CD4-positive, alpha-beta T cell treated with Interleukin-15 for 1 hour (primary cell): ENCODE measurements at regions not wholly inside any gene's neighbourhood (a gene's known extent, or its start where the extent isn't known, plus 50 kb on each side); places are given as distances from the start of the nearest gene placed in this dataset.
"Not testable (repeated sequence)": the region's sequence is repeated elsewhere in the genome, so short reads cannot be mapped to it uniquely, and the experiment has no call there.

Experiments
- DNase-seq: peaks from one replicate; pipeline ENCODE4 v3.0.0-alpha.2; 2020

DNA sequence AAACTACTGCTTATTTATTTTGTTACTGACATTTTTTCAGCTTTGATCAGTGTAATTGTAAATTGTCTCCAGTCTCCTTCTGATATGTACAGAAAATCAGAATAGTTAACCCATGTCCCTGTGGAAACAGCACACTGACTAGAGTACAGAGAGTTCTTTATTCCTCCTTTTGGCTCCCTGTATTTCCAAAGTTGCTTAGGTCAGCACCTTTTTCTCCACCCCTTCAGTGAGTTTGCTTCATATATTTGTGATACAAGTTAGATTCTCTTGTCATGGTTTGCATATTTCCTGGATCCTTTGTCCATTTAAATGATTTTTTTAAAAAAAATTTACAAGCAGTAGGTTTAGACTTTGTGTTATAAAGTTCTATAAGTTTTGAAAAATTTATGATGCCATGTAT lies 2051.1 kb upstream of the LRRTM1 start:
- no peak for DNase-seq

DNA sequence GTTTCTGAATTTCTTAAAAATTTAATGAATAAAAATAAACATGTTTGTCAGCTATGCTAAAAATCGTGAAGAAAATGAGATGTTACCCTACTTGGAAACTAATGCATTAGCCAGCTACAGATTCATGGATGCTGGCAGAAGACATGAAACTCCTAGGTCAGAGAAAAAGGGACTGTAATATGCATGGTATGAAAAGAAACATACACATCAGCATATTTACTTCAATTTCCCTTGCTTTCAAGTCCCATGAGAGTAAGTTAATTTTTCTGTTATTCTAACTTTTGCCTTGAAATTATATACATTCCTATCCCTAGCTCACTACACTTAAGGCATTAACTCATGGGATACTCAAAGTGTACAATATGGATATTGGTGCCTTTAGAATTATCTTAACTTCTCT lies 2041.4 kb upstream of the LRRTM1 start:
- no peak for DNase-seq

DNA sequence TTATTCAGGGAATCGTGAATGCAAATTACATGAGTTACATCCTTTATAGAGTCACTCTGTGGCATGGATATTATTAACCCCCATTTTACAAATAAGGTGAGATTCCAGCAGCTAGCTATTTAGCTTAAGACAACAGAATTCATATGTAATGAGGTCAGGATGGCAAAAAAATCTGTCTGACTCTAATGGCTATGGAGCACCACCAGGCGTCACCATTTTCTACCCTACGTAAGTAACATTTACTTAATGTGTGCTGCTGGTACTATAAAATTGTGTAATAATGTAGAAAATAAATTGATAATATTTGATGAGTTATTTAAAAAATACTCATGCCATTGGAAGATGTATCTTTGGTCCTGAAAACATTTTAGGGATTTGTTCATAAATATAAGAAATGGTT lies 2040.1 kb upstream of the LRRTM1 start:
- DNase-seq = no peak

DNA sequence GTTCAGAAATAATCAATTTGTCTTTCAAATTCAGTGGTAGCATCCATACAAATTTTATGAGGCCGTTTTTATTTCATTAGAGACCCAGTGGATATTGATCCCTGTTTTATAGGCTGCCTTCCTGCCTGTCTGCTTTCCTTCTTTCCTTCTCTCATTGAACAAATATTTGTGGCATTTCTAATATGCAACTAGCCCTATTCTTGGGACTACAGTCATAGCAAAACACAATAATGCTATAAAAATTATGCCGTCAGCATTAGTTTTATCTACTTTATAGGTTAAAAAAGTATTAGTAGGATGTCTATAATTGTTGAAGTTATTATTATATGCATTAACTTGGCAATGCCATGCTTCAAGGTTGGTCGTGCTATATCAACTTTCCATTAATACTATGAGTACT lies 2037.8 kb upstream of the LRRTM1 start:
- DNase-seq = no peak

DNA sequence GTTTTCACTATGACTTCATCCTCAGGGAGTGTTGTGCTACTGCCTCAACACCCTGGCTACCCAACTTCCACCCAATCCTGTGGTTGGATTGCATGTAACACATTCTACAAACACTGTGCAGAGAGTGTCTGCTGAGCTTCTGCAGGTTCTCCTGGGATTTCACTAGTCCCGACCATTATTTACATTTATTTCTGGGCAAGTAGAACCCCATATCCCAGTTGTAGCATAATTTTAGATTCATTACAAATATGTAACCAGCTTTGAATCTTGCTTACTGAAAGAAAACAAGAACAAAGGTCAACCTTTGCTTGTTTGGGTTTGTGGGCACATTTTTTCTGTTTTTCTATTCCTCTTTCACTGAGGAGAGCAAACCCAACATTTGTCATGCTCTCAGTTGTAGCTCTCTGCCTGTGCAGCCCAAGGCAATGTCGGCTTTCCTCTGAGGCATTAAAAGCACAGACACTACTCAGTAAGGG lies 2036.1 kb upstream of the LRRTM1 start:
- DNase-seq = no peak

DNA sequence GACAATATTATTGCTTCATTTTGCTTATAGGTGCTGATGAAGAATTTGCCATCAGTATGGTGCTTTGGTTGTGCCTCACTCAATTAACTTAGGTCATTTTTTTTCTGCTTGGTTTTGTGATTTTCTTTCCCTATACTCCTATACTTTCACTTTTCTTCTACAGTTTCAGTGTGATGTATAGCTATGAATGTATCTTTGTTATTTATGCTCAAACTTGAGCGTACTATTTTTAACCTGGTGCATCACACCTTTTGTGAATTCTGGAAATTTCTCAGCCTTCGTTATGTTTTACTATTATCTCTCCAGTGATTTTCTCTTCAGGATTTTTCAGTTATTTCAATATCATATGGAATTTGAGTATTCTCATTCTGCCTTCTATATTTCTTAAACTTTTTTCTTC lies 2035.3 kb upstream of the LRRTM1 start:
- DNase-seq = no peak

DNA sequence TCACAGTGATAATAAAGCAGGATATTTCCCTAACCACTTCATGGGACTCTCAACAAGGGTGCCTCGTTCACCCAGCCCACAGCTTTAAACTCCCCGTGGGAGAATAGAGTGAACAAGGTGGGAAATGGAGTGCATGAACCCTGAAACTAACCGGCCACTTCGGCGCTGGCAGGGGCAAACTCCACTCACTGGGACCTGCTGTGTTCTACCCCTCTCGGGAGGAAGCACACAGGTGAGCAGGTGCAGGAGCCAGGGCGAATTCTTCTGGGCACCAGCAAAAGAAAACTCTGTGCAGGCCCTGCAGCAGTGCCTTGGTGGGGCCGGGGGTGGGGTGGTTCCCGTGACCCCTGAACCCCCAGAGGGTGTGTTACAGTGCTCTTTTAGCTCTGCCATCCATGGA lies 2029.1 kb upstream of the LRRTM1 start:
- no peak for DNase-seq

DNA sequence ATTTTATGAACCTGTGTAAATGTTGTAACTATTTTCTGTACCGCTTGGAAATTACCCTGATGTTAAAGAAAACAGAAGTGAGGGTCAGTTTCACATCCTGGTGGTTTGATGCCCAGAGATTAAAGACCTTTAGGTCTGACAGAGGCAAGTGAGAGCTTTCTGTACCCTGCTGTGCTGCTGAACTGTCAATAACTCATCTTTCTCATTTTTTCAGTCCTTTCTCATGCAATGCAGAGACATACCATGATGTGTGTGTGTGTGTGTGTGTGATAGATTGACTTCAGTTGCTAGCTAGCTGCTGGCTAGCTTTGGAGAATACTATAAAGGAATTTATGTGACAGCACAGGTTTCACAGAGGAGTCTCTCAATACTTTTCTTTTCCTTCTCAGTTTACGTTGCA lies 2025.6 kb upstream of the LRRTM1 start:
- DNase-seq = no peak

DNA sequence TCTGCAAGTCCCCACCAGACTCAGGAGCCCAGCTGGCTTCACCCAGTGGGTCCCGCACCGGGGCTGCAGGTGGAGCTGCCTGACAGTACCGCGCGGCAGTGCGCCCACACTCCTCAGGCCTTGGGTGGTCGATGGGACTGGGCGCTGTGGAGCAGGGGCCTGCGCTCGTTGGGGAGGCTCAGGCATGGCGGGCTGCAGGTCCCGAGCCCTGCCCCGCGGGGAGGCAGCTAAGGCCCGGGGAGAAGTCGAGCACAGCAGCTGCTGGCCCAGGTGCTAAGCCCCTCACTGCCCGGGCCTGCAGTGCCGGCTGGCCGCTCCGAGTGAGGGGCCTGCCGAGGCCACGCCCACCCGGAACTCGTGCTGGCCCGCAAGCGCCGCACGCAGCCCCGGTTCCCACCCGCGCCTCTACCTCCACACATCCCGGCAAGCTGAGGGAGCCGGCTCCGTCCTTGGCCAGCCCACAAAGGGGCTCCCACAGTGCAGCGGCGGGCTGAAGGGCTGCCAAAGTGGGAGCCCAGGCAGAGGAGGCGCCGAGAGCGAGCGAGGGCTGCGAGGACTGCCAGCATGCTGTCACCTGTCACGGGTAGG lies 2021.7 kb upstream of the LRRTM1 start:
- DNase-seq = not testable (repeated sequence)

DNA sequence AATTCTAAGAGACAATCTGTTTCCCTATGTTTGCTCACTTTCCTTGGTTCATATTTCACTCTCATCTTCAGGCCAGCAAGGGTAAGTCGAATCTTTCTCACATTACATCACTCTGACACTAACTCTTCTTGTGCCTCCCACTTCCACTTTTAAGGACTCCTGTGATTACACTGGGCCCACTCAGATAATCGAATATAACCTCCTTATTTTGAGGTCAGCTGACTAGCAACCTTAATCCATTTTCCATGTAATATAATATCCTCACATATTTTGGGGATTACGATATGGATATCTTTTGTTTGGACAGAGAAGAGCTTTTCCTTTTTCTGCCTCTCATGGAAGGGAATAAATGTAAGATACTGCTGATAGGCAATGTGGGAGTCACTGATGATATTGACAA lies 2015.7 kb upstream of the LRRTM1 start:
- no peak for DNase-seq

DNA sequence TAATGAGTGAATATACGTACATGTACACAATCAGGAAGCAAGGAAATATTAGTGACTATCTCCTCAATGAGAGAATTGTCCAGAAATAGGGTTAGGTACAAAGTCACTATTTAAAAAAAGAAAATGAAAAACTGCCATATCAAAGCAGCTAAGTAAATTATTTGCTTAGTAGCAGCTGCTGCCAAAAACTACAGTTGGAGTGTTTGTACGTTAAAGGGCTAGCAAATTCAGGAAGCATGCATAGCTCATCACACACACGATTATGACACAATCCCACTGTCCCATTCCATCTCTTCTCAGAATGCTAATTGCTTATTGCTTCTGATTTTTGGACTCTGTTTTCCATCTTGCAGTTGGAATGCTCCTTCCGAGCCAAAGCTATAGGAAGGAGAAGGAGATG lies 2012.5 kb upstream of the LRRTM1 start:
- DNase-seq = no peak

DNA sequence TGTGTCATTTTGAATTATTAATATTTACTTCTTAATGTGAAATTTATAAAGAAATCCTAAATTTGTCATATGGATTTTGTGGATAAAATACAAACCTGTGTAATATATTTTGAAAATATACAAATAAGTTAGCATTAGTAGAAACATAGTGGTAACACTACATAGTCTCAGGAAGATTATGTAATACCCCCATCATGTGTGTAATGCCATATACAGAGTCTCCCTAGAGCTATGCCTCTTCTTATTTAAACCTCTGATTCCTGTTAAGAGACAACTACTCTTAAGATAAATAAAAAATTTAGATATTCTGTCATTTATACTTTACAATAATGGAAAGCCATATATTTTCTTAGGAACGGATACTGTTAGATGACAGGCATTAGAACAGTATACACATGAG lies 2012.0 kb upstream of the LRRTM1 start:
- DNase-seq = no peak

DNA sequence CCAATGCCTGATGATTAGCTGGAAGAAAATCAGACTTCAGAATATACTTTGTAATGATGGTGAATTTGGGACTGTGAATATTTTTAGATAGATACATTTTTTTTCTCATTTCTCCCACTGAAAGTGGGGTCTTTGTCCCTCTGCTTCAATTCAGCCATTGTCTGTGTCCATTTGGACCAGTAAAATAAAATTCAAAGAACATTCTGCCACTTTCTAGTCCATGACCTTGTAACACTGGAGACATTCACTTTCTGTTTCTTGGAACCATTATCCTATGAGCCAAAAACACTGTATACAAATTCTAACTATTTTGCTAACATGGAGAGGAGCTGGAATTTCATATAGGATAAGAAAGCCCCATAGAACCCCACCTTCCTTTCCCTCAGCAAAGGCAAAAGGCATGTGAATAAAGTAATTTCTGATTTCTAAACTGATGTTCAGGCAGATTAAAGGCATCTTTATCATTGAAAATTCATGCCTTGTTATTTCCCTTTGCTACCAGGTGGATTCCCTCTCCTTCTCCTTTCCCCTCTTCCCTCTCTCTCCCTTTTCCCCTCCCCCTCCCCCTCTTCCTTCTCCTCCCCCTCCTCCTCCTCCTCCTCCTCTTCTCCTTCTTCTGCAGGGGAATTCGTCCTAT lies 2010.4 kb upstream of the LRRTM1 start:
- DNase-seq = no peak

DNA sequence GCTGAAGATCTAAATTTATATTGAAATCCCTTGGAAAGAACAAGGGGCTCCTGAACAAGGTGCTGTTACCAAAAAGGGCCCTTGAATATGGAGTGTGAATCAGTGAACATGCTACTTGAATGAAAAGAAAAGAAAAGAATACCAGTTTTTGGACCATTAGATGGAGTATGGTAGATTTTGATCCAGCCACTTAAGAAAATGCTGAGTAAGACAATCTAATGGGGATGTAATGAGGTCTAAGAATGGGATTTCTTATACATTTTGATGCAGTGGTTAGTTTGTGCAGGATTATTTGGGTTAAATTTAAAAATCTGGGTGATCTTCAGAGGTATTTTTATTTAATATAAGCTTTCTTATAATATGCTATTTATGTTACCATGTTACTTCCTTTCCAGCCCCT lies 2003.0 kb upstream of the LRRTM1 start:
- DNase-seq = no peak

DNA sequence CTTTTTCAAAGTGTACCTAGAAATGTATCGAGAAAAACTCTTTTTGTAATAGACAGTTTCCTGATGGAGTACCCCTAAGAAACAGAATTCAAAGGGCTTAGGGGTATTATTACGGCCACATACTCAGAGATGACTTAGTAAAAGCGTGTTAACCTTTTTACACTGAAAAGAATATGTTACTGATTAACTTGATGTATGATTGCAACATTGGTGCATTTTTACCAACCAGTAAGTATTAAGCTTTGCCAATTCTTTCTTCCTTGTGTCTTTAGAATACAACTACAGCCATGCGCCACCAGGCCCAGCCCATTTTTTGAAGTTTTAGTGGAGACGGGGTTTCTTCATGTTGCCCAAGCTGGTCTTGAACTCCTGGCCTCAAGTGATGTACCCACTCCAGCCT lies 1997.0 kb upstream of the LRRTM1 start:
- no peak for DNase-seq

DNA sequence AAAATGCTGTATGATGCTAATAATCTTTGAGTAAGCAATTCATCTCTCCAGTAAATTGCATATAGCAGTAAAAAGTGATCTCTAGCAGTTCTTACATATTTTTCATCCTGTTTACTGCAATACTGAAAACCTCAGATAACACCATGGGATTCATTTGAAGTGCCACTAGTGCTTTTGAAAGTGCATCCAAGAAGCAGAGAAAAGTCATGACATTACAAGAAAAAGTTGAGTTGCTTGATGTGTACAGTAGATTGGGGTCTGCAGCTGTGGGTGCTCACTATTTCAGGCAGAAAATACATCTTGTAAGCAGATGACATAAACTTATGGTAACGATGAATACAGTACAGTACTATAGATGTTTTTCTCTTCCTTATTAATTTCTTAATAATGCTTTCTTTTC lies 1984.9 kb upstream of the LRRTM1 start:
- DNase-seq = no peak

DNA sequence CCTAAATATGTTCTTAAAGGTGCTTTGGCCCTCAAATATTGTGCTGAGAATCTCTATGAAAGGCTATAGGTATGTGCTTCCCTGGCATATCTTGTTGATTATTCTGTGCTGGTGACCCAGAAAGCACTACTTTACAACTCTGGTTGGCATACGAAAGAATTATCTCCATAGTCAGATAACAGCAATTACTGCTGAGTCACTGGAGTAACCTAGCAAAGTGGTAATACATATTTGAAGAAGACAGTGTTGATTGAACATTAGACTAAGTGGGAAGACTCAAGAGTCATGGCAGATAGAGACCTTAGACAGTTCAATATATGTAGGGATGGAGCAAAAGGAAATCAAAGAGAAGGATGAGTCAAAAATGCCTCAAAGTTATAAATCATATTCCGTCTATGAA lies 1978.5 kb upstream of the LRRTM1 start:
- DNase-seq = no peak

DNA sequence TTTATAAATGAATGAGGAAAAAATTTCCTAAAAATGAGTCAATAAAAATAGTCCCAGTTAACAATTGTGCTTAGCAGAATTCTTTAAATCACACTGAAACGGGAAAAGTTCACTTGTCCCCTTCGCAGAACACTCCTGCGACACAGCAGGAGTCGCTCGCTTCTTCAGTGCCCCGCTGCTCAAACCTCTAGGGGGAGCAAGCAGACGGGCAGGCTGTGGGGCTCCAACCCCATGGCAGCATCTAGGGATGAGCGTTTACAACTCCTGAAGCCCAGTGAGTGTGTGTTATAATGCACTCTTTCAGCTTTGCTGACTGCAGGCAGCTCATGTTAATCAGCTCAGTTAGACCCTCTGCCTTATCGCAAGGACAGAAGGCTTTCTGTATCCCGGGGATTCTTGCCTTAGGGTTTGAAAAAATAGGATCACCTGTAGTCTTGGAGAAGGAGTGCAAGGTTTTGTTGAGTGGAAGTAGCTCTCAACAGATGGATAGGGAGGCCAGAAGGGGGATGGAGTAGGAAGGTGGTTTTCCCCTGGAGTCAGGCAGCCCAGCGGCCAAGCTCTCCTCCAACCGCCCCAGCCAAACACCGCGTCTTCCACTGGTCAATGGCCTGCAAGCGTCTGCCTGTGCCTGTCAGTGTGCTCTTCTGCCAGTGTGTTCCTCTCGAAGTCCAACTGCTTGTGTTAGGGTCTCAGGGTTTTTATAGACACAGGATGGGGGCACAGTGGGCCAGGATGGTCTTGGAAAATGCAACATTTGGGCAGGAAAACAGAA lies 1977.7 kb upstream of the LRRTM1 start:
- no peak for DNase-seq

DNA sequence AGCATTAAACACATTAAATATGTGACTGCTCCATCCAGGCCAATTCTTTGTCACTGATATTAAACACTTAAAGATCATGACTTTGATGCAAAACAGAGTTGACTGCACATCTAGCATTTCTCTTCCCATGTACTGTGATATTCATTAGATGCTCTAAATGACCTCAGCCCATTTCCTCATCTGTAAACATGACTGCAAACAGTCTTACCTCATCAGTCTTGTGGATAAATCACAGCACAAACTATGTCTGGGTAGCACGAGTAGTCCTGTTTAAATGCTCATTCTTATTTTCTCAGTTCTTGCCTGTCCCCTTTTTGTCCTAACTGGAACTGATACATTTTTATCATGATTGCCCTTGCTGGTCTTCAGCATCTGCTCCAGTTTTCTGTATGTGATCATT lies 1974.8 kb upstream of the LRRTM1 start:
- no peak for DNase-seq

DNA sequence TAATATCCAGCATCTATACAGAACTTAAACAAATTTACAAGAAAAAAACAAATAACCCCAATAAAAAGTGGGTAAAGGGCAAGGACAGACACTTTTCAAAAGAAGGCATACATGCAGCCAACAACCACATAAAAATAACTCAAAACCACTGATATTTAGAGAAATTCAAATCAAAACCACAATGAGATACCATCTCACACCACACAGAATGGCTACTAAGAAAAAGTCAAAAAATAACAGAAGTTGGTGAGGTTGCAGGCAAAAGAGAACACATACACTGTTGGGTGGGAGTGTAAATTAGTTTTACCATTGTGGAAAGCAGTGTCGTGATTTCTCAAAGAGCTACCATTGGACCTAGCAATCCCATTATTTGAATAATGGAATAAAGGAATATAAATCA lies 1973.9 kb upstream of the LRRTM1 start:
- no peak for DNase-seq

DNA sequence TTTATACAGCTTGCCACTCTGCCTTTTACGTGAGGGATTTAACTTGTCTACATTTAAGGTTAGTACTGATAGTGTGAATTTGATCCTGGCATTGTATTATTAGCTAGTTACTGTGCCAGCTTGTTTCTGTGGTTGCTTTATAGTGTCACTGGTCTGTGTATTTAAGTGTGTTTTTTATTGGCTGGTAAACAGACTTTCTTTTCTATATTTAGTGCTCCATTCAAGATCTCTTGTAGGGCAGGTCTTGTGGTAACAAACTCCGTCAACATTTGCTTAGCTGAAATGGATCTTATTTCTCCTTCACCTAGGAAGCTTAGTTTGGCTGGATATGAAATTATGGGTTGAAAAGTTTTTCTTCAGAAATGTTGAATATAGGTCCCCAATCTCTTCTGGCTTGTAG lies 1971.0 kb upstream of the LRRTM1 start:
- no peak for DNase-seq

DNA sequence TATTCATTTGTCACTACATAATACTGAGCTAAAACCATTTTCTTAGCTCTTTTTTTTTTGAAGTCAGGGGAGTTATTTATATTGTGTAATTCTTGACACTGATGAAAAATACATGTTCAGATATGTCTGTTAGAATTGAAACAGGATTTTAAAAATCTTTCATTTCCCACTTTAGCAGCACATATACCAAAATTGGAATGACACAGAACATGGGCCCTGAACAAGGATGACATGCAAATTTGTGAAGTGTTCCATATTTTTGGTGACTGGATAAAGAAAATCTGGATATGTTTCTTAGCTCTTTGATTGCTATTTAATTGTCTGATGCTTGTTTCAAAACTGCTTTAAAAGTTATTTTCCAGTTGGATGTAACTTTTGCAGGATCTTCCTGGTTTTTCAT lies 1963.9 kb upstream of the LRRTM1 start:
- DNase-seq = no peak

DNA sequence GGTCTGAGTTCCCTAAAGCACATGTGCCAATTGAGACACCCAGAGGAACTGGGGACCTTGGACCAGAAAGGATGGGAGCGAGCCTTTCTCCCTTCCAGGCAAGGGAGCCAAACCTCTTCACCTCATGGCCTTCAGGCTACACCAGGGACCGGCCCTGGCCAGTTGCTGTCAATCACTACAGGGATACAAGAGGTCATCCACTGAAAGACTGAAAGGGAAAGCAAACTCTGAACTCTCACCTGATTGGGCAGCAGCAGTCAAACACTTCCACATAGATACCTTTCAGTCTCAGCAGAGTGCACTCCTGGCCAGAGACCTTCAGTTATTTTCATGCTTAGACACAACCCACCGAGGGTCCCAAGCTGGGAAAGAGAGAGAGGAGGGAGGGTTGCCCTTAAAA lies 1956.0 kb upstream of the LRRTM1 start:
- no peak for DNase-seq

DNA sequence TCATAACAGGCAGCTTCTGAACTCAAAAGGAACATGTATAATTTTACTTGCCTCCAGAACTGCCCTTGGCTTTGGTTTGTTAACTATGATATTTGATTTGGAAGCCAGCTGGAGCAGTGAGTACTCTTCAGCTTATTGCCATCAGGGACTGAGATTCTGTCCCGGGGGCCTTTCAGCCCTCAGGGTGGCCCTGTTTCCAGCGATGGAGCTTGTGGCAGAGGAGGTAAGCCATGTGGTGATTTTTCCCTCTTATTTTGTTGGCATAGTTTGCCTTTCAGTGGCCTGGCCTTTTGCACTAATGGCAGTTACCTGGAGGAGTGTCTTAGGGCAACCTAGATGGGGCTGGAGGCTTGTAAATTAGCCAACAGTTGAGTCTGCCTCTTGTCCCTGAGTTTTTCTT lies 1955.0 kb upstream of the LRRTM1 start:
- DNase-seq = no peak
